Fibroblast of the aortic adventitia (primary cell): ENCODE measurements at regions not wholly inside any gene's neighbourhood (a gene's known extent, or its start where the extent isn't known, plus 50 kb on each side); places are given as distances from the start of the nearest gene placed in this dataset.

Source experiments
- DNase-seq: peaks from one replicate; pipeline ENCODE4 v3.0.0-alpha.2; 2010; ENCODE audit warnings: low read depth
- H3K4me3 ChIP-seq: 2 replicates; pipeline ENCODE4 v1.5.1; 2011; ENCODE audit warnings: low read depth, mild to moderate bottlenecking, control low read depth, low read length, moderate library complexity
- TF ChIP-seq, protein P1 (sequence below): IDR thresholded peaks from 2 replicates; pipeline ENCODE4 v1.5.1; 2011; ENCODE audit warnings: mild to moderate bottlenecking, low read length, control low read depth, inconsistent platforms; ENCODE audit not compliant: insufficient read depth

DNA sequence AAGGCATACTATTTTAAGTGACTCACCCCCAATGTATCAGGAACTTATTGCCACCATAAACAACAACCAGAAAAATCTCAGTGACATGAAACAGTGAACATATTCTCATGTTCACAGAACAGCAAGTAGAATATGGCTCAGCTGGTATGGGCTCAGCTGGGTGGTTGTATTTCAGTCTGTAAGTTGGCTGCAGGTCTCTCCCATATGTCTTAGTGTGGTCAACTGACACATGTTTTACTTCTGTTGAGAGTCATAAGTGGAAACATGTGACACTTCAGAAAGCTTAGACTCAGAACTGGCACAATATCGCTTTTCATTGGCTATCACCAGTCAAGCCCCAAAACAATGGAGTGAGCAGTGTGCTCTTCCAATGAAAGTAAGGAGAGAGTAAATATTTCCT is 574.1 kb downstream of the HAO1 start:
- no peak for DNase-seq
- no peak overlapping the region for H3K4me3 ChIP-seq
- TF ChIP-seq, protein P1, sequence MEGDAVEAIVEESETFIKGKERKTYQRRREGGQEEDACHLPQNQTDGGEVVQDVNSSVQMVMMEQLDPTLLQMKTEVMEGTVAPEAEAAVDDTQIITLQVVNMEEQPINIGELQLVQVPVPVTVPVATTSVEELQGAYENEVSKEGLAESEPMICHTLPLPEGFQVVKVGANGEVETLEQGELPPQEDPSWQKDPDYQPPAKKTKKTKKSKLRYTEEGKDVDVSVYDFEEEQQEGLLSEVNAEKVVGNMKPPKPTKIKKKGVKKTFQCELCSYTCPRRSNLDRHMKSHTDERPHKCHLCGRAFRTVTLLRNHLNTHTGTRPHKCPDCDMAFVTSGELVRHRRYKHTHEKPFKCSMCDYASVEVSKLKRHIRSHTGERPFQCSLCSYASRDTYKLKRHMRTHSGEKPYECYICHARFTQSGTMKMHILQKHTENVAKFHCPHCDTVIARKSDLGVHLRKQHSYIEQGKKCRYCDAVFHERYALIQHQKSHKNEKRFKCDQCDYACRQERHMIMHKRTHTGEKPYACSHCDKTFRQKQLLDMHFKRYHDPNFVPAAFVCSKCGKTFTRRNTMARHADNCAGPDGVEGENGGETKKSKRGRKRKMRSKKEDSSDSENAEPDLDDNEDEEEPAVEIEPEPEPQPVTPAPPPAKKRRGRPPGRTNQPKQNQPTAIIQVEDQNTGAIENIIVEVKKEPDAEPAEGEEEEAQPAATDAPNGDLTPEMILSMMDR: no peak

DNA sequence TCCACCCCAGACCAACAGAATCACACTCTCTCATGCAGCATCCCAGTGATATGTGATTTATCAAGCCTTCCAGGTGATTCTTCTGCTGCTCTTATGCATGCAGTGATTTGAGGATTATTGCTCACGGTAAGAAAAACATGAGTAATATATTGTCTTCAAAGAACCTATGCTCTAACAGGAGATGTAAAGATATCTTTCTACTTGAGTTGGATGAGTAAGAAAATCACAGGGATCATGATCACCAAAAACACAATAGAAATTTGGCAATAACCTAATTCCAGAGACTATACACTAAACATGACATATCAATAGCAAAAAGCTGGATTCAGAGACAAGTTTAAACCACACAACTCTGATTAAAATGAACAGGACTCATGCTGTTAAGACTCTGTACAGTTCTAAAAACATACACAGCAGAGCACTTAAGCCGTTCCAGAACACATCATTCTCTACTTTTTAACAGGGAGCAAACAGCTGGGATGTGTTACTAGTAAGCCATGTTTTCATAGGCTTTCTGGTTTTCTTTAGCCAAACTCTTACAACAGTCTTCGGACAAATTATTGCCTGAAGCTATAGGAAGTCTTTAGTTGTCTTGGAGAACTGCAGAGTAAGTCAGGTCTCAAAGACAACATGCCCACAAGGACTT is 568.6 kb downstream of the HAO1 start:
- no peak overlapping the region for H3K4me3 ChIP-seq
- peak; percentile 79 for DNase-seq
- TF ChIP-seq, protein P1: no peak

DNA sequence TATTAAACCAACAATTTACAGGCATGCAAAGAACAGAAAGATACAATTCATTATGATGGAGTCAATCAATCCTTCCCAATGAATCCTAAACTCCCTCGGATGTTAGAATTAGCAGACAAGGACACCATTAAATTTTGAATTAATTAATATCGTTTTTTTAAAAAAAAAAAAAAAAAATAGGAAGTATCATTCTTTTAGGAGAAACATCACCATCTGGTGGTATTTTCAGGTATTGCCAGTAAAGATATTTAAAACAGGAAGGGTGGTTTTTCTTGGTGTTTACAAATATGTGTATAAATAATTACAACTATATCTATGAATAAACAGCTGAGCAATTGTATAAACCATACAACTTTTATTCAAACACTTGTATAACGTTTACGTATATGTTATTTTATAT is 564.4 kb downstream of the HAO1 start:
- H3K4me3 ChIP-seq: no peak overlapping the region

DNA sequence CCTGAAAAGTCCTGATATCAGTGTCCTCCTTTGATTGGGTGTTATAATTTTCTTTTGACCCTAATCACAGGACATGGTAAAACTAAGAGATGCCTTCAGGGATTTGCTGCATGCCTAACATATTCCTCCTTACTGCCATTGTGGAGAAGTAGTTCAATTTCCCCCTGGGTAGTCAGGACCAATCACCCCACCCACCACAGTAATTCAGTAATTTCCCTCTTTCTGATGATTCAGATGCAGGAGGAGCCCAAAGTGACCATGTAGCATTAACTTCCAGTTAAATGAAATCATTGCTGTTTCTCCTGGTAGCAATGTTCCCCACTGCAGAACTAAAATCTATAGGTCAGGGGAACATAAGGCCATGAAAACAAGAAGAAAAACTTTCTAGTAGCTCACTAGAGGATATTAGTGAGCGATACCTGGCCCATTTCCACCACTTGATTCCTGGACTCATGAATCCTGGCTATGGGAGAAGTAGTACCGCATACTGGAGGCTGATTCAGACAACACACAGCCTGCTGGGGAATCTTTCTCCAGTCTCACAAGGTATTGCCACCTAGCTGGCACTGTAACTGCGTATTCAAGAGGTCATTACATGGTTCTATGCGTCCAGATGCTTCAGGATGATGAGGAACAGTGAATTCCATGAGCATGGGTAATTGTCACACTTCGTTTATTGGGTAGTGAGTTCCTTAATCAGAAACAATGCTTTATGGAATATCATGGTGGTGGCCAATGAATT is 561.2 kb downstream of the HAO1 start:
- TF ChIP-seq, protein P1: no peak
- H3K4me3 ChIP-seq: no peak overlapping the region
- no peak for DNase-seq

More for the DNA sequence above, 564.4 kb downstream of the HAO1 start:
- TF ChIP-seq, protein P1: peak; percentile 61
- DNase-seq: peak; percentile 42

DNA sequence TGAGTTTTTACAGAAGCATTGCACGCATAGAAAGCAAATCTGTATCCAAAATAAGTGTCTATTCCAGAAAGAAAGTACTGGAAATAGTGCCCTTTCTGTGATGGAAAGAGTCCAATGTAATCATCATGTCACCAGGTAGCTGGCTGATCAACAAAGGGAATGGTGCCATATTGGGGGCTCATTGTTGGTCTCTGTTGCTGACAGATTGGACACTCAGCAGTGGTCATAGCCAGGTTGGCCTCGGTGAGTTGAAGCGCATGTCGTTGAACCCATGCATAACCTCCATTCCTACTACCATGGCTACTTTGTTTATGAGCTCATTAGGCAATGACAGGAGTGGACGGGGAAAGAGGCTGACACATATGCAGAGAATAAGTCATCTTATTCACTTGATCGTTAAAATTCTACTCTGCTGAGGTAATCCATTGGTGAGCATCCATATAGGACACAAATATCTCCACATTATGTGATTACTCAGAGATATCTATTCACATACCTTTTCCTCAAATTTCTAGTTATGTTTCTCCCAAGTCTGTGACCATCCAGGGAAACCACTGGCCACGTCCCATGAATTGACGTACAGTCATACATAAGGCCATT is 560.5 kb downstream of the HAO1 start:
- TF ChIP-seq, protein P1: no peak
- no peak for DNase-seq

DNA sequence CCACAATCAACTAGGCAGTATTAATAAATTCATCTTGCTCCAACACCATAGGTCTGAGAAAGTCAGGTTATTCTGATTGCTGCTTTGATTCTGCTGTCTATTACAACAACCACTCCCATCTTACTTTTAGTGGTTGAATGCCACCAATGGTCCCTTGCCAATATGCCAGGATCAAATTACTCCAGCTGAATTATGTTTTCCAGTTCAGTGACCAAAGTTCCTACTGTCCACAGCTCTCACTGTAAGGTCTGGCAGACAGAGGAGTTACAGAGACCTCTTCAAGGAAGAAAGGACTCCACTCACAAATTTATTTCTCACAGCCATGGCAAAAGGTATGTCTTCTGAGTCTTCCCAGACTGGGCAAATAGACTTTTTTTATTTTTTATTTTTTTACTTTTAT is 557.0 kb downstream of the HAO1 start:
- no peak for DNase-seq
- no peak overlapping the region for H3K4me3 ChIP-seq
- TF ChIP-seq, protein P1: no peak

More for the DNA sequence above, 560.5 kb downstream of the HAO1 start:
- H3K4me3 ChIP-seq: no peak overlapping the region
